Heart left ventricle (tissue), 16 donors: ENCODE measurements at regions not wholly inside any gene's neighbourhood (a gene's known extent, or its start where the extent isn't known, plus 50 kb on each side); places are given as distances from the start of the nearest gene placed in this dataset.

ENCODE experiments used
- ATAC-seq, 4 donors: fragments of 200-7000 bp; cut with Tn5 transposase; one replicate each; pipeline ENCODE4 v1.9.1; 2020 to 2022; ENCODE audit warnings: moderate library complexity in 4 of 4, mild to moderate bottlenecking in 3 of 4, moderate number of reproducible peaks in 1 of 4
- DNase-seq, 5 donors: peaks; one replicate each; pipeline ENCODE4 v3.0.0-alpha.2; 2020
- H3K27ac ChIP-seq, 12 donors: fragments of 200-600 bp; sonication (generic) in 4 of 12; one replicate each; pipeline versions ENCODE4 v1.5.0 to v1.8.0; 2016 to 2022; ENCODE audit warnings: mild to moderate bottlenecking in 2 of 12
- H3K27me3 ChIP-seq, 9 donors: fragments of 200-600 bp; sonication (generic) in 2 of 9; one replicate each; pipeline versions ENCODE4 v1.5.1 to v1.8.0; 2016 to 2022; ENCODE audit warnings: mild to moderate bottlenecking in 3 of 9
- H3K36me3 ChIP-seq, 9 donors: fragments of 200-600 bp; sonication (generic) in 2 of 9; one replicate each; pipeline versions ENCODE4 v1.5.0 to v1.8.0; 2018 to 2022; ENCODE audit warnings: mild to moderate bottlenecking in 2 of 9
- H3K4me1 ChIP-seq, 12 donors: fragments of 200-600 bp; sonication (generic) in 4 of 12; one replicate each; pipeline versions ENCODE4 v1.5.0 to v1.8.0; 2016 to 2022; ENCODE audit warnings: mild to moderate bottlenecking in 3 of 12
- H3K4me3 ChIP-seq, 12 donors: fragments of 200-600 bp; sonication (generic) in 4 of 12; one replicate each; pipeline versions ENCODE4 v1.5.0 to v1.8.0; 2017 to 2022; ENCODE audit warnings: mild to moderate bottlenecking in 9 of 12, moderate library complexity in 4 of 12
- H3K9me3 ChIP-seq, 12 donors: fragments of 200-600 bp; sonication (generic) in 4 of 12; one replicate each; pipeline versions ENCODE4 v1.5.0 to v1.8.0; 2016 to 2022; ENCODE audit warnings: mild to moderate bottlenecking in 1 of 12
- POLR2A ChIP-seq, 2 donors: fragments of 450-650 bp; IDR thresholded peaks; one replicate each; pipeline ENCODE4 v1.6.1; 2017; ENCODE audit warnings: antibody characterized with exemption in 2 of 2, mild to moderate bottlenecking in 2 of 2, moderate library complexity in 2 of 2
- WGBS, 4 donors: extraction: QIAGEN DNeasy Blood & Tissue Kit in 2 of 4; methylation state at CpG; one replicate each; pipeline versions ENCODE4 v1.1.5 to v1.1.7; 2013 to 2018; 5-methylcytosine and 5-hydroxymethylcytosine counted together
- intact Hi-C, 10 donors: fragments of 100-400 bp; cut with DNase I; formaldehyde crosslinking; loops; one replicate each; pipeline versions ENCODE4 v1.11.1 to v1.14.2; 2022
- TF ChIP-seq, protein P1 (sequence below), 12 donors: fragments of 200-600 bp; sonication (generic) in 4 of 12; IDR thresholded peaks; one replicate each; pipeline versions ENCODE4 v1.5.0 to v1.8.0; 2018 to 2022; ENCODE audit warnings: antibody characterized with exemption in 12 of 12, mild to moderate bottlenecking in 5 of 12
- donor health status: ischemic (EF 13 %, LVEDD 7.1; RV severe dilation, severe dysfunction).
- donor health status: healthy with polysubstance abuse.
- donor health status: DM: no; HTN: yes; CAD: no.
- donor health status: DM: no; HTN: no; CAD: no.
- donor health status: ischemic (EF 25% LVEDD 6.9; RV normal size, moderate dysfunction).
- donor health status: ischemic (EF 25% LVEDD 5.7; RV mildly dilated, moderate dysfunction).
- donor health status: healthy.
- donor health status: DM: yes; HTN: yes; CAD: no.
- donor health status: ischemic (EF 35%, LVEDD 5.7; RV mildly dilated, moderate dysfunction).
- donor health status: nonischemic (EF 11% LVEDD 7.7; RV severe dilation, severe dysfunction).
- donor health status: DM: yes; HTN: yes; CAD: no.
- donor health status: PGD.
- donor health status: ischemic (EF 29% LVEDD 5.4; RV normal size, mild dysfunction).
- donor health status: nonischemic (EF 23%, LVEDD 6.1; RV moderate dilation, normal function).

DNA sequence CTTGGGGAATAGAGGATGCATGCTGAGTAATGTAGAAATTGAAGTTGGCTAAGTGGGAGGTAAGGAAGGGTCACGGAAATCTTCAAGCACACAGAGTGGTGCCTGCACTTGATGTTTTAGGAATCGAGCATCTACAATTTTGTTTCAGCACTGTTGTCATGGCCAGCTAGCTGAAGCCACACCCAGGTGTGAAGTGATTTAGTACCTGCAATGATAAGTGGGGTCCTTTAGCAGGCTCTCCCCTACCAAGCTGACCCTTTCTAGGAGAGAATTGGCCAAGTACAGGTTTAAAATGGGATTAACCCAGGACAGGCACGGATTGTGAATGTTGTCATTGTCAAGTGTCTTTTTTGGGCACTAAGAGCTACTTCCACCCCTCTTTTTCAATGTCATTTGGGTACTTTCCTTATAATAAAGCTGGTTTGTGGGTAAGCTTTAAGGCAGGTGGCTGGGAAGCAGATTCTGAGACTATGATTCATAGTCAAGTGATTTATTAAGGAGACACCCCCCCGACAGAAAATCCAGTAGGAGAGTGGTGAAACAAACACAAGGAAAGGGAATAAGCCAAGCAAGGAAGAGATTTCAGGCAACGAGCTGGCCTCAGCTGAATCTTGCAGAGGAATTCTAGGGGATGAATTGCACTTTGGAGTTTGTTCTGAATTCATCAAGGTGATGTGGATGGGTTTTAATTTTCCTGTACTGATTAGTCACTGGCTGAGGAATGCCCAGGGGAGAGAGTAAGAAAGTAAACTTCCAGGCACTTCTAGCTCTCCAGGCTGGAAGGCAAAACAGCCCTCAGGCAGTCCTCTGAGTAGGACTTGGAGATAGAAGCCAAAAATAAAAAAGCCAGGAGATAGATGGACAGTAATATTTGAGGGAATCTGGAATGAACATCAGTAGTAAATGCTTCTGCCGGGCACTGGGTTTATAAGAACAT, 1128.4 kb downstream of the SORCS3 start:
- DNase-seq, result no peak
- TF ChIP-seq, protein P1, sequence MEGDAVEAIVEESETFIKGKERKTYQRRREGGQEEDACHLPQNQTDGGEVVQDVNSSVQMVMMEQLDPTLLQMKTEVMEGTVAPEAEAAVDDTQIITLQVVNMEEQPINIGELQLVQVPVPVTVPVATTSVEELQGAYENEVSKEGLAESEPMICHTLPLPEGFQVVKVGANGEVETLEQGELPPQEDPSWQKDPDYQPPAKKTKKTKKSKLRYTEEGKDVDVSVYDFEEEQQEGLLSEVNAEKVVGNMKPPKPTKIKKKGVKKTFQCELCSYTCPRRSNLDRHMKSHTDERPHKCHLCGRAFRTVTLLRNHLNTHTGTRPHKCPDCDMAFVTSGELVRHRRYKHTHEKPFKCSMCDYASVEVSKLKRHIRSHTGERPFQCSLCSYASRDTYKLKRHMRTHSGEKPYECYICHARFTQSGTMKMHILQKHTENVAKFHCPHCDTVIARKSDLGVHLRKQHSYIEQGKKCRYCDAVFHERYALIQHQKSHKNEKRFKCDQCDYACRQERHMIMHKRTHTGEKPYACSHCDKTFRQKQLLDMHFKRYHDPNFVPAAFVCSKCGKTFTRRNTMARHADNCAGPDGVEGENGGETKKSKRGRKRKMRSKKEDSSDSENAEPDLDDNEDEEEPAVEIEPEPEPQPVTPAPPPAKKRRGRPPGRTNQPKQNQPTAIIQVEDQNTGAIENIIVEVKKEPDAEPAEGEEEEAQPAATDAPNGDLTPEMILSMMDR (IDR thresholded peaks at IDR 0.05), result no peak
- TF ChIP-seq POLR2A (IDR thresholded peaks at IDR 0.05), result no peak
- Histone ChIP-seq H3K4me3 (no peak overlapping the region), H3K27ac (no peak overlapping the region), H3K4me1 (no peaks in the 10 kb centered on the region), H3K27me3 (no peaks in the 10 kb centered on the region), H3K36me3 (no peaks in the 10 kb centered on the region), H3K9me3 (no peaks in the 10 kb centered on the region)
- no peak for ATAC-seq
- 33 to 43% (median 37%) methylated on average over 6 of the region's 6 CpGs for WGBS, 4 donors
- intact Hi-C loops, result no loop called here

DNA sequence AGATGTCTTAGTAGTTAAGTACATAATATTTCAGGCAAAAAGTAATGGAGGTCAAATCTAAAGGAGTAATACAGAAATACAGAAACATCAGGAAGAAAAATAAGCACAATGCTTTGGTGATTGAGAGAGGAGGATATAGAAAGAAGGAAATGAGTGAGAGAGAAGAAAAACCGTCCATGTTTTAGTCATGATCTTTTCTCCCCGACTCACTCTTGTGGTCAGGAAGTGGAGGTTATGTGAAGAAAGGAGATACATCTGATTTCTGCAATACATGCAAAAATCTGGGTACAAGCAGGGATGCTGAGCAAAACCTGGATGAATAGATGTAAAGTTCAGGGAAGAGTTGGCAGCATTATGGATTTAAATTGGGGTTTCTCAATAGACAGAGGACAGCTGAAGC, 1122.5 kb downstream of the SORCS3 start:
- Histone ChIP-seq H3K27me3 (no peaks in the 10 kb centered on the region), H3K9me3 (no peaks in the 10 kb centered on the region), H3K4me1 (peaks cover 0 to 4% (median 0%) of the 10 kb centered on the region in 12 donors), H3K27ac (no peak overlapping the region), H3K36me3 (no peaks in the 10 kb centered on the region), H3K4me3 (no peak overlapping the region)
- DNase-seq (no peak), ATAC-seq (no peak)
- TF ChIP-seq, protein P1 (IDR thresholded peaks at IDR 0.05), result no peak
- TF ChIP-seq POLR2A (IDR thresholded peaks at IDR 0.05), result no peak
- 54 to 65% (median 58%) methylated on average over 2 of the region's 2 CpGs for WGBS, 4 donors
- intact Hi-C loops, result no loop called here

DNA sequence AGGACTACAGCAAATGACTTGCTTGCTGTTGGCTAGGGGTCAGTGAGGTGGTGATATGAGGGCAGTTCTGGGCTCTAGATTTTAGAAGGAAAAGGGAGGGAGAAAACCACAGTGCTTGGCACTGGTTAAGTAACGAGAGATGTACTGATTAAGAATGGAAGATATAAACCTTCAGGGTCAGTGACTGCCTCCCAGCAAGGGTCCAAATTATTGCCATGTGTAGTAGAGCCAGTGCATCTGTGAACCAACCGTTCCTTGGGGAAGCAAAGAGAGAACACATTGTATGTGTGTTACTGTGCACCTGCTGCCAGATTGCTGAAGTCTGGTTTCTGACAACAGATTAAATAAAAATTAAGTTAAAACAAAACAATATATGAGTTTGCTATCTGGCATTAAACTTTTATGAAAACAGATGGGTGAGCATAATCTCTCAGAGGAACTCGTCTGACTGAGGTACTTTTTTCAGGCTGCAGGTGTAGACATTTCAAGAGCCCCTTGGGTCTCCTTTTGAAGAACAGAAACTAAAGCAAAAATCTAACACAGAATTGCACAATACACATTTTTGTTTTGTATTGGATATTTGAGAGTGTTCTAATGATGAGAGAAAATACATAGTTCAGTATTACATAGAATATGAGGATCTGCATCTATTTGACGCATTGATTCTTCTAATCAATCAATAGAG, 1120.6 kb downstream of the SORCS3 start:
- H3K4me3 ChIP-seq, result no peak overlapping the region
- no peaks in the 10 kb centered on the region for H3K9me3 ChIP-seq
- DNase-seq (no peak), ATAC-seq (no peak)
- WGBS, 4 donors, result 68 to 80% (median 72%) methylated on average over 4 of the region's 4 CpGs
- H3K27ac ChIP-seq, result no peak overlapping the region
- no peaks in the 10 kb centered on the region for H3K27me3 ChIP-seq
- intact Hi-C loops, result no loop called here
- TF ChIP-seq POLR2A (IDR thresholded peaks at IDR 0.05), result no peak
- TF ChIP-seq, protein P1 (IDR thresholded peaks at IDR 0.05), result no peak
- peaks cover 0 to 12% (median 0%) of the 10 kb centered on the region in 12 donors for H3K4me1 ChIP-seq
- no peaks in the 10 kb centered on the region for H3K36me3 ChIP-seq

DNA sequence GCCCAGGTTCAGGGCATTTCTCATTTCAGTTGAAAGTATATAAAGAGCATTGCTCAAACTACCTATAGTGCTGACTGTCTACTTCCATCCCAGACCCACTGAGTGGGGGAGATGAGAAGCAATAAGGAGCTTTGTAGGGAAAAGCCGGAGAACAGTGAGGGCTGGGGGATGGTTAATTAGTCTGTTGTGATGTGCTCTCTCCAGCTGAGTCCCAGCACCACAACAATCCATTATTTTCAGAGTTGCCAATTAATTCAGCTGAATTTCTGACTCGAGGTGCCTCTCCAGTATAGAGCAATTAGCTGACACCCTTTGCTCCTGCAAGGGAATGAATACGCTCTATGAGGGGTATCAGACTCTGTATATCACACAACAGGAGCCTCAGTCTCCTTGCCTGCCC, 1118.6 kb downstream of the SORCS3 start:
- WGBS, 4 donors, result 47 to 63% (median 56%) methylated on average over 3 of the region's 3 CpGs
- no peak for ATAC-seq
- Histone ChIP-seq H3K36me3 (no peaks in the 10 kb centered on the region), H3K9me3 (no peaks in the 10 kb centered on the region), H3K4me3 (no peak overlapping the region), H3K27me3 (no peaks in the 10 kb centered on the region), H3K27ac (no peak overlapping the region), H3K4me1 (peaks cover 0 to 17% (median 1%) of the 10 kb centered on the region in 12 donors)
- intact Hi-C loops, result no loop called here
- no peak for DNase-seq
- TF ChIP-seq POLR2A (IDR thresholded peaks at IDR 0.05), result no peak
- TF ChIP-seq, protein P1 (IDR thresholded peaks at IDR 0.05), result no peak
